Astrocyte (in vitro differentiated cells and primary cell): ENCODE measurements at regions not wholly inside any gene's neighbourhood (a gene's known extent, or its start where the extent isn't known, plus 50 kb on each side); places are given as distances from the start of the nearest gene placed in this dataset.

Experiments
- CTCF ChIP-seq: IDR thresholded peaks from 2 replicates; pipeline ENCODE4 v1.5.1; 2011; ENCODE audit warnings: low read depth, mild to moderate bottlenecking, inconsistent platforms, low read length, moderate library complexity; ENCODE audit not compliant: insufficient read depth
- EZH2 ChIP-seq: IDR thresholded peaks from 2 replicates; pipeline ENCODE4 v1.6.1; 2012; ENCODE audit warnings: mild to moderate bottlenecking, low read length, inconsistent platforms; ENCODE audit not compliant: insufficient read depth

- TF ChIP-seq CTCF (no peak), EZH2 (no peak)
Measured at GRCh38 chr6:22697306-22697705, 127.9 kb downstream of the HDGFL1 start.
